Hematopoietic multipotent progenitor cell treated with erythropoietin and hydrocortisone succinate and interleukin-3 and kit ligand, for 4 days (in vitro differentiated cells): ENCODE measurements at regions not wholly inside any gene's neighbourhood (a gene's known extent, or its start where the extent isn't known, plus 50 kb on each side); places are given as distances from the start of the nearest gene placed in this dataset.
A peak's percentile ranks its signal among the peaks of the same experiment; 100 is the strongest.
"Not testable (repeated sequence)": the region's sequence is repeated elsewhere in the genome, so short reads cannot be mapped to it uniquely, and the experiment has no call there.

Source experiments
- DNase-seq: peaks from one replicate; pipeline ENCODE4 v3.0.0-alpha.2; 2015

DNA sequence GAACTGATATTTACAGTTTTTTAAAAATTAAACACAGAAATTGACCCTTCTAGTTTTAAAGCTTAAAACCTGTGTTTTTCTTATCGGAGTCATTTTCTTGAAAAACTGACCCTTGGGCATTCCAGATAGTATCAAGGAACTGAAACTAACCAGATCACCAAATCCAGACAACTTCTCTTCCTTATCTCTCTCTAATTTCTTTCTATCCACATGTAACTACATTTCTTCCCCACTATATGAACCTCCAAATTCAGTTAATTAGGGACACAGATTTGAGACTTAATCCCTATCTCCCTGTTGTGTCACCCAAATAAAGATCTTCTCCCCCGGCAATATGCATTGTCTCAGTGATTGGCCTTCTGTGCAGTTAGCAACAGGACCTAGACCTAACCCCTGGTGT, 1643.0 kb upstream of the CDH6 start:
- DNase-seq, result no peak

DNA sequence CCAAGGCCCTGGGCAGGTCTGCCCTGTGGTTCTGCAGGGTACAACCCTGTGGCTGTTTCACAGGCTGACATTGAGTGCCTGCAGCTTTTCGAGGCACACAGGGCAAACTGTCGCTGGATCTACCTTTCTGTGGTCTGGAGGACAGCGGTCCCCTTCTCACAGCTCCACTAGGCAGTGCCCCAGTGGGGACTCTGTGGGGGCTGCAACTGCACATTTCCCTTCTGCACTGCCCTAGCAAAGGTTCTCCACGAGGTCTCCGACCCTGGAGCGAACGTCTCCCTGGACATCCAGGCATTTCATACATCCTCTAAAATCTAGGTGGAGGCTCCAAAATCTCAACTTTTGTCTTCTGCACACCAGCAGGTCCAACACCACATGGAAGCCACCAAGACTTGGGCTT, 1645.2 kb upstream of the CDH6 start:
- no peak for DNase-seq

DNA sequence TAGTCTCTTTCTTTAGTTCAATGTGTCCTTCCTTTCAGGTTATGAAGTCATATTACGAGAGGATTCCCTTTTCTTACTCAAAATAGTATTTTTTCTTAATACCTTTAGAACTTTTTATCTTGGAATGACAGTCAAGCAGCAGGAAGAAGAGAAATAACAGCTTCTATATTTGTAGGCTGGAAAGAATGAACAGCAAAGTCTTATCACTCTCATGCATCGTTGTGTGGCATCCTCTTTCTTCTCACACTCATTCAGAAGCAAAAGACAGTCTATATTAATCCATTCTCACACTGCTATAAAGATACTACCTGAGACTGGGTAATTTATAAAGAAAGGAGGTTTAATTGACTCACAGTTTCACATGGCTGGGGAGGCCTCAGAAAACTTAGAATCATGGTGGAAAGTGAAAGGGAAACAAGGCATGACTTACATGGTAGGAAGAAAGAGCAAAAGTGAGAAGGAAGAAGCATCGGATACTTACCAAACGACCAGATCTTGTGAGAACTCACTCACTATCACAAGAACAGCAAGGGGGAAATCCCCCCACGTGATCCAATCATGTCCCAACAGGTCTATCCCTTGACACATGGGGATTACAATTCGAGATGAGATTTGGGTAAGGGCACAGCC, 1646.1 kb upstream of the CDH6 start:
- DNase-seq, result peak; percentile 61

DNA sequence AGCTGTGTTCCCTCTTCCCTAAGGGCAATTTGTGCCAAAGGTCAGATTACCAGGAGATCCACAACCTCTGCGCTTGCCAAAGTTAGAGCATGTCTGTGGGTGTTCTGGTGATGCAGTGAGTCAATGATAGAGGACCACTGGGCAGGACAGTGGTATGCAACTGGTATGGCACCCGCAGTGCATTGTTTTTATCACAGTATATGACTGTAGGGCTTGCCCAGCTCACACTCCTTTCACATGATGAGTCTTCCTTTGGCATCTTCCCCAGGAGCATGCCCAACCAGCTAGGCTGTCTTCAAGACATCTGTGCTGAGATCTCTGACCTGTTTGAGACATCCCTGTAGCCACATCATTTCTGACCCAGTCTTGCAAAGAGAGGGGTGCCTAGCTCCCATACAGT, 1650.0 kb upstream of the CDH6 start:
- DNase-seq, result no peak

DNA sequence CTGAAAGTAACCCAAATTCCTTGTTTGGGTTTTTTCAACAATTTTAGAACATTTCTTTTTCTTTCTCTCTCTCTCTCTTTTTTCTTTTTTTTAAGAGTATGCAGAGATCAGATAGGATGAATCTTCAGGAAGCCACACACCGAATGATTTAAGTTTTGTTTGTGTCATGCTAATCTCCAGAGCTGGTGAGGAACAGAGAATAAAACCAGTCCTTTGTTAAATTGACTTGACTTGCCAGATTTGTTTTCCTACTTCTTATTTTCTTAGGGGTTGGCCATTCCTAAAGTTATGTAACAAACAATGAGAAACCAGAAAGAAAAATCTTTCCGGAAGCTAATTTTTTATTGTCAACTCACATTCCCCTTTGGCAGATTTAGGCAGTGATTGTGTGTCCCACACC, 1669.3 kb upstream of the CDH6 start:
- DNase-seq, result no peak

DNA sequence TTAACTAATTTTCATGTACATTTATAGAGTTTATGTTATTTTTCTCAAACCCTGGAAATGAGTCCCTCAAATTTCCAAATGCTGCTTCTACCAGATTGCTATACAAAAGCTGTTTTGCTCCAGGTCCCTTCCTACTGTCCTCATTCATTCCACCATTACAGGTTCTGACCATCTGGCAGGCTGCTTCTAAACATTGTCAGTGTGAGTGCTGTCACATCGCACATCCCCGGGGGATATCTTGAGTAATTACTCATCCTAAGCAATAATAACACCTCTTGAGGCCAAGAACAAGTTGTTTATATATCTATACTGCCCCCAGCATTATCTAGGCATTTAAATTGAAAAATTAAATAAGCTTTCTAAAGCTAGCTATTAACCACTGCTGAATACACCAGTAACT, 1675.3 kb upstream of the CDH6 start:
- DNase-seq, result no peak

DNA sequence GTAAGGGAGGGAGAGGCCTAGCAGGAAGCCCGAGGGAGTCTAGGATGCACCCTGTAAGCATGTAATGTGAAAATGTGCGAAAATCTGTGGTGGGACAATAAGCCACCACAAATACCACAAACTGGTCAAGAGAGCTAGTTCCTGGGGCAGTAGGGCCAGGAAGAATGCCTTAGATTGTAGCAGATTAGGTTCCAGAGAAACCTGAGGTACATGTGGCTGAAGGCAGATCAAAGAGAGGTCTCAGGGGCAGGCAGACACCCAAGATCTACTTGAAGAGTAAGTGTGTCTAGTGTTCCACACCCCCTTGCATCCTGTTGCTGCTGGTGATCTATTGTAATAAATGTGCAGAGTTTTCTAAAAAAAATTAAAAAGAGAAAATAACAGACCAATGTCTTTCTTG, 1677.3 kb upstream of the CDH6 start:
- DNase-seq, result no peak

DNA sequence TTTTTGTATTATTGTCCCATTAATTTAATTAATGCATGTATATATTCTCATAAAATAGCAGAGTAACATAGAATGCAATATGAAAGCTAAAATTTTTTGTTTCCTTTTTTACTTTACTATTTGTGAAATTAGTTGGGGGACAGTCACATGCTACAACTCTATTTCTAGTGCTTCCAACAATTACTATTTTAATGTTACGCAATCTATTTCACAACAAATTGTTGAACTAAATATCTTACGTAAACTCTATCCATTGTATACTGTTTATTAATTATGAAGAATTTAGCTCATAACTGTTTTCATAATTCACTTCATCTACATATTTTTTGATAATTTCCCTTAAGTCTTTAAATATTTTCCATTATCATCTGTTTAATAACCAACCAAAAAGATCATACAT, 1685.4 kb upstream of the CDH6 start:
- DNase-seq, result no peak

DNA sequence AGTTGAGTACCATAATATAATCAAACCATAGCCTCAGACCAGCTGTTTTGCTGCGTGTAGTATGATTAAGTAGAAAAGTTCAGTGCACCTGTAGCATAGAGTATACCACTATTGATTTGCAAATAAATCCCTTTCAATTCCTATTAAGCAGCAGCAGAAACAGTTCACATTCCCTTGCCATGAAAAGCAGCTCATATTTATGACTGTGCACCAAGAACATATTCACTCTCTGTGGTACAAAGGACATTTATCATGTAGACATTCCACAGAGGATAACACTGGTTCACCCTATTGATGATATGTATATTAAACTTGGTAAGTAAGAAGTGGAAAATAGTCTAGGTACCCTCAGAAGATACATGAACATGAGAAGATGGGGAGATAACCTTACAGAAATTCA, 1689.1 kb upstream of the CDH6 start:
- no peak for DNase-seq

DNA sequence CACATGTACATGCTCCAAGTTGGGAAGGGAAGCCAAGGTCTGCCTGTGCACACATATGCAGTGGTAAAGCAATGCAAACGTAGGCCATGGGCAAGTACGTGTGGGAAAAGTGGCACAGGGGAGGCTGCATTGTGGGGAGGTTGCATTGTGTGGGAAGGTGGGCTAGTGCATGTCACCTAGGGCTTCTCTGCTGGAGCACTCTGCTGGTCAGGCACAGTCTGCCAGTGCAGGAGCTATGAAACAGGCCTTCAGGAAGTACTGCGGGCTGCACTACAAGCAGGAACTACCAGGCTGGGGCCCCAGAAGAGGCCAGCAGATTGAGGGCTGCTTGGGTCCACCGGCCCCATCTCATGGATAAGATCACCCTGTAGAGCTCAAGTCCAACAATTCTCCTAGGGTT, 1694.6 kb upstream of the CDH6 start:
- no peak for DNase-seq

DNA sequence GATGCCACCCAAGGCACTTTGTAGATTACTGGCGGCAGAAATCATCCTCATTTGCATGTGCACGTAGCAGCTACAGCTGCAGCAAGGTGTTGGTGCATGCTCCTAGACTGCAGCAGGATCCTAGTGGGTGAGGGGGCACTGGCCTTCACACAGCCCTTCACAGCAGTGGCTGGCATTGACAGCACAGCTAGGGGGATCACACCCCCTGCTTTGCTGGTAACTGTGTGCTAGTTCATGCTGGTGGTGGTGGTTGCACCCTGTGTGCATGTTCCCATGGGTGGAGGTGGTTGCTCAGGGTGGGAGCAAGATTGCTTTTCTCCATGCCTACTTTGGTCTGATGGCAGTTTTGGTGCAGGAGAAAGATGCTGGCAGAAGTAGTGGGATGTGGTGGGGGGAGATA, 1695.1 kb upstream of the CDH6 start:
- DNase-seq, result no peak

DNA sequence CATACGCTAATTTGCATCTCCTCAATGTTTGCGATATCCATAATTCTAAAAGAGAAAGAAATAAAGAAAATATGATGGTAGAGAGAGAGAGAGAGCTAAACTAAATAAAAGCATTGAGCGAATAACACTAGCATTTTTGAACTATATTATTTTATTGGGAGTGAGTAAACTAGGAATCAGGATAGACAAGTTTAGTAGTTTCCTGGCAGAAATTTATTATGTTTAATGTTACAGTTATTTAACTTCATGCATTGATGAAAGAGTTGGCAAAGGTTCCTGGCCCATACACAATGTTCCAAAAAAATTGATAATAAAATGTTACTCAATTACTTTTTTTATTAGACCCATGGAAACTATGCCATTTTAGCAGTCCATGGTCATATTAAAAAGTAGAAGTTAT, 1708.2 kb upstream of the CDH6 start:
- DNase-seq, result no peak

DNA sequence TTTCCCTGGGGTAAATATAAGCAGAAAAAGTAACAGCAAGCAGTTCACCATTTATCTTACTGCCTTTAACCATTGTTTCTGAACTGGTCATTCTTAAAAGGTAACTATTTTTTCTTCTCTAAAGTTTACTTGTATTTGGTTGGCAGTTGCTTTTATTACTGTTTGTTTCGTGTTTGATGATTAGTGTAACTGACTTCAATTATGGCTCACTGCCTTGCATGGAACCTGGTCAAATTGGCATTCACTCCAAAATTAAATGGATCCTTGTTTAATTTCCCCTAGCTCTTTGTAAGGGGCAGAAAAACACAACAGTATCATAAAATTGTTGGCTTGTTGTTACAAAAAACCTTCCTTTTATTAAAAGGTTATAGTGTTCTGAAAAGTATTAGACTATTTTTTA, 1723.9 kb upstream of the CDH6 start:
- DNase-seq, result no peak

DNA sequence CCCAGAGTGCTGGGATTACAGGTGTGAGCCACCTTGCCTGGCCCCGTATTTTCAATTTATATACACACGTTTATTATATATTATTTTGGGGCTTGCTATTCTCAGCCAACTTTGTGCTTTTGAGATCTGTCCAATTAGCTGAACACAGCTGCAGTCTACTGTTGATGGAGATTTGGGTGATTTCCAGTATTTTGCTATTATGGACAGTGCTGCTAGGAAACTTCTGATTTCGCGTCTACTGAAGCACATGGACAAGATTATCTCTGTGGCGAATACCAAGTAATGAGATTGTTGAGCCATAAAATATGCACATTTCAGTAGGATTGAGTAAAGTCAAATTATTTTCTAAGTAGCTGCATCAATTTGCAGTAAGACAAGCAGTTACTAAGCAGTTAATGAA, 1731.2 kb upstream of the CDH6 start:
- no peak for DNase-seq

DNA sequence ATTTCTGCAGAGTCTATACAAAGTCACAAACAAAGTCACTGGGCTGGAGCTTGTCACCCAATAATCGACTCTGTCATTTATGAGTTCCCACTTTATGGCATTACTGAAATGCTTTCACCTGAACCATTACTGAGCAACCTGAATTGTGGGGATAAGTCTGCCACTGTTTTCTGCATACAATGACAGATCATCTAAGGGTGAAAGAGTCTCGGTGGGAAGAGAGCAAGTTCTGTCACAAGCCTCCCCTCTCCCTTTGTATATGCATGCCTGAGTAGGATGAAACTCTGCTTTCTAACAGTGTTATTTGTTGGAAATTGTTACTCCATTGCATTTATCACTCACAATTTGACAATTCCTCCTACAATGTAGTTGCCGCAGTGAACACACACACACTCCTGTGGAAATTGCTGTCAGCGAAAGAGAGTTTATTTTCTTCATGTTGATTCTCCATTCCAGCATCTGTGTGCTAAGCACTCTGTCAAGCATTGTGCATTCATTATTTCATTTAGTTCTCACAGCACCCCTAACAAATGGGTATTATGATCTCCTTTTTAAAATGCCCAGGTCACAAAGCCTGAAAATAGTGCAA, 1732.4 kb upstream of the CDH6 start:
- DNase-seq, result no peak

DNA sequence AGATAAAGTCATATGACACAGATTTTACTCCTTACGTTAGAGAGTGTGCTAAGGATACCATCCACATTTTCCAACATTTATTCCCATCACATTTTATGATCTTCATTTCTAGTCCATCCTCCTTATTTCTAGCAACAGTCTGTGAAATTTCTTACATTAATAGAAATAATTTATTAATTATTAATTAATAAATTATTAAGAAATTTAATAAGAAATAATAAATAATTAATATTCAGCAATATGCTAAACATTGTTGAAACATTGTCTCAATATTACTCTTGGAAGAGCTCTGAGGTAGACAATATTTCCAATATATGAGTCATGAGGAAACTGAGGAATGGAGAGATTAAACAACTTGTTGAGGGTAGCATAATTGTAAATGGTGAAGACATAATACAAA, 1742.5 kb upstream of the CDH6 start:
- not testable (repeated sequence) for DNase-seq

DNA sequence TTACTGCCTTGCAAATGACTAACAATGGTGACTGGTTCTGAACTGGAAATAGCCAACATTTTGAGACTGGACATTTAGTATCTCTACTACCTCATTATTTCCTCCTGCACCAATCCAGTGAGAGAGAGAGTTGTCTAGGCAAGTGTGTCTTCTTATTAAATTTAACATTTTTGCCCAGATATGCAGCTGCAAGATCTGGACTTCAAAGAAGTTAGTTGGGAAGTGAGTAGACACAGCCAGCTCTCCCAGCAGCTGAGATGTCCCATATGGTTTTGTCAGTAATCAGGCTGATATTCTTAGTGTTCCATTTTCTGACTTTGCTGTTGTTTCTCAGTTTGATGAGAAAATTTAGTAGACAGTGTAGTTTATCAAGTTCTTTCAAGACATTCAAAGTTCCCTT, 1778.8 kb upstream of the CDH6 start:
- no peak for DNase-seq

DNA sequence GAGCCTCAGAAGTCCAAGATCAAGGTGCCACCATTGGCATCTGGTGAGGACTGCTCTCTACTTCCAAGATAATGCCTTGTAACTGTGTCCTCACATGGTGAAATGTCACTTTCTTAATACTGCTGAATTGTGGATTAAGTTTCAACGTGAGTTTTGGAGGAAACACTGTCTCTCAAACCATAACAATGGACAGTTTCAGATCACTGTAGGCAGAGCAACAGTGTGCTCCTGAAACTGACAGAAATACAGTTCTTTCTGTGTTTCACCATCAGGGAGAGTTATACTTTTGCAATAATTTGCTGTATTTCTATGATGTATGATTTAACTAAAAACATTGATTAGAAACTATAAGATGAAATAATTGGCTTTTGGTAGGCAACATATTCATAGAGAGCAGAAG, 1780.5 kb upstream of the CDH6 start:
- DNase-seq, result no peak

DNA sequence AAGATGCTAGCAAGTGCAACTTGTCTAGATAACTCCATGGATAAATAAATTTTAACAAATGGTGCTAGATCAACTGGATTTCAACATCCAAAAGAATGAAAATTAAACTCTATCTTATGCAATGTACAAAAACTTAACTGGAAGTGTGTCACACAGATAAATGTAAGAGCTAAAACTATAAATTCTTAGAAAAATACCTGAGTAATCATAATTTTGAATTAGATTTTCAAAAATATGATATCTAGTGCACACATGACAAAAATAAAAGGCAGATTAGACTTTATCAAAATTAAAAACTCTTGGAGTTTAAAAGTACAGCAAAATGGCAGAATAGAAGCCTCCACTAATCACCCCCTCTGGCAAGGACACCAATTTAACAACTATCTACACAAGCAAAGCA, 1791.2 kb upstream of the CDH6 start:
- DNase-seq, result no peak

DNA sequence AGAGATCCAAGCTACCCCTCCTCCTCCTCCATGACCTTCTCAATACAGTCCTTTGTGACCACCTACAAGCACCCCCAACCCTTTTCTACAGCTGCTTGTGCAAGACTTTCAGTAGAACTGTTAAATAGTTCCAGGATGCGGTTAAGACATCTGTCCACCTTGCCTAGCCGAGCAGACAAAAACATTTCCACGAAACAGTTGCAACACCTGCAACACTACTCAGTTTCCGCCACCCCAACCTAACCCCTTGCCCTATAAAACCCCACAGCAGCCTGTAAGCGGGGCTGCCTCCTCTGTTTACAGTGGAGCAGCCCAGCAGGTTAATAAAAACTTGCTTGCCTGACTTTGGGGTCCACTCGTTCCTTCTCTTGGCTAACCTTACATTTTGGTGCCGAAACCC, 1803.5 kb upstream of the CDH6 start:
- no peak for DNase-seq

DNA sequence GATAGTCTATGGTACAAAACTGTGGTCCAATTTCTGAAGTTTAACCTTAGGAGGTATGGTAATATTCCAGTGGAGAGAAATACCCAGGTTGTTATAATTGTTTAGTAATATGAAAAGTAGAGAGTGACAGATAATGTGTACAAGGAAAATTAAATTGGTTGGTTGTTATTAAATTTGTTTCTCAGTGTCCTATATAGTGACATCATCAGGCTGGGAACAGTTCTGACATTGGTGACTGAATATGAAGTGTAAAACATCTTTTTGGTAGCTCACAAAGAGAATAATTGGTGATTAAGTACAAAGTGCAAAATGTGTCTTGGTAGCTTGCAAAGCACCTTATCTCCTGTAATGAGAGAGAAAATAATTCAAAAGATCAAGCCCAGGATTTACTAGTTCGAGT, 1806.1 kb upstream of the CDH6 start:
- DNase-seq, result no peak

DNA sequence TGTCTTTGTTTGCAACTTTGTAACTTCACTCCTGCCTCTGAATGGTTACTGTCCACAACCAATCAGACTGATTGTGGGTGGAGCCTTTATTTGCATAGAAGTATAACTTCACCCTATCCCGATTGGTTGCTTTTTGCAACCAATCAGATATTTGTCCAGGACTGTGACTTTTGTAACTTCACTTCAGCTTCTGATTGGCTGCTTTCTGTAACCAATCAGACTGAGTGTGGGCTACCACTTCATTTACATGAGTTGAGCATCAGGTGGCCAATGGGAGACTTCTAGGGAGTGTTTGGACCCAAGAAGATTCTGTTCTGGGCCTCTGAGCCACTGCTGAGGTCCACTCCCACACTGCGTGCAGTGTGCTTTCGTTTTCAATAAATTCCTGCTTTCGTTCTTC, 1810.7 kb upstream of the CDH6 start:
- no peak for DNase-seq

DNA sequence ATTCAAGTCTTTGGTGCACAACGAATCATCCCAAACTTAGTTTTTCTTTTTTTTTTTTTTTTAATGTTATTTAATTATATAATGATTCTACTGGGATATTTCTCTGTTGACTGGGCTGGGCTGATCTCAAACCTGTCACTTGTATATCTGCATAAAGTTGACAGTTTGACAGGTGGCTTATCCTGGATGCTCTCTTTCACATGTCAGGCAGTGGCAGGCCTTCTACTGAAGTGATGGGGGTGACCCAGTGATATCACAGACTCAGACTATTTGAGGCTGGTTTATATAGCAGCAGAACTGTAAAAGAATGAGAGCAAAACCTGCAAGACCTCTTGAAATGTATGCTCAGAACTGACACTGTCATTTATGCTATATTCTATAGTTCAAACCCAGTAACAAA, 1813.5 kb upstream of the CDH6 start:
- DNase-seq, result no peak

DNA sequence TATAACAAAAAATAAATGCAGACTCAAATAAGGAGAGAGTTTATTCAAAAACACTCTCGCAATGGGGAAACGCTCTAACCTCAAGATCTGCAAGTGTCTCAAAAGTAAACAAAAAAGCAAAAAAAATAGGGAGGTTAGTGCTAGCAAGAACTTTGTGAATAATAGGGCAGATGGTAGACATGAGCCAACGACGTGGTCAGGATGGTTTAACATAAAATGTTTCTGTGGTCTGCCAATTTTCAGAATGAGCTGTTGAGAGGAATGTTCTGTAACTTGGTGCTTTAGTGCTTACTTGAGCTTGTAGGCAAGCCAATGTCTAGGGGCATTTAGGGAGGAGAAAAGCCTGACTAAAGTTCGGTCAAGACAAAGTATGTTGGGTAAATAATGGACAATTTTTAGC, 1813.9 kb upstream of the CDH6 start:
- no peak for DNase-seq

DNA sequence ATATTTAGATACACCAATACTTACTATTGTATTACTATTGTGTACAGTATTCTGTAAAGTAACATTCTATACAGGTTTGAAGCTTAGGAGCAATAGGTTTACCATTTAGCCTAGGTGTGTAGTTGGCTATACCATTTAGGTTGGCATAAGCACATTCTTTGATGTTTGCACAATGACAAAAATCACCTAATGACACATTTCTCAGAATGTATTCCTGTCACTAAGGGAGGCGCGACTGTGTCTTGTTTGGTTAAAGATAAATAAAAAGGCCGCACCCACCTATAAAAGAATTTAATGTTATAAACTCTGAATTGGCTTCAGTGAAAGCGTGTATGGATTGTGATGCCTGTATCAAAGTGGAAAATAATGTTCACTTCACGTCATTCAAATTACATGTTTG, 1815.4 kb upstream of the CDH6 start:
- no peak for DNase-seq

DNA sequence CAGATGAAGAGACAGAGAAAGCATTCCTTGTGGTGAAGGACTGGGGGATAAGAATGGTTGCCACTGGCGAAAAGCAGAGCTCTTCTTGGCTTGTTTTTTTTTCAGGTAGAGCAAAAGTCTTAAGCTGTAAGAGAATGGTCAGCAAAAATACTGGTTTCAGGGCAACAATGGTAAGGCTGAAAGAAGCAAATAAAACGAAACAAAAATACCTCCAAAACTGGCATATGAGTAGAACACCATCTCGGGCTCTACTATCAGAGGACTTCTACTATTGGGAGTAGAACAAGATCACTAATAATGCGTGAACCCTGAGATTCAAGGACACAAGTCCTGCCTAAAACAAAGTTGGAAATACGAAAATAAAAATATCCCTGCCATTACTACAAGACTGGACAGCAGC, 1823.2 kb upstream of the CDH6 start:
- DNase-seq, result no peak
